Heart right ventricle (tissue), 16 donors: ENCODE measurements at regions not wholly inside any gene's neighbourhood (a gene's known extent, or its start where the extent isn't known, plus 50 kb on each side); places are given as distances from the start of the nearest gene placed in this dataset.

Source experiments
- ATAC-seq, 8 donors: fragments of 200-7000 bp; cut with Tn5 transposase; one replicate each; pipeline ENCODE4 v1.9.1; 2020; ENCODE audit warnings: mild to moderate bottlenecking in 8 of 8, moderate library complexity in 8 of 8, moderate number of reproducible peaks in 1 of 8
- DNase-seq, 2 donors: peaks; one replicate each; pipeline ENCODE4 v3.0.0-alpha.2; 2020
- H3K27ac ChIP-seq, 10 donors: fragments of 200-600 bp; sonication (generic) in 2 of 10; one replicate each; pipeline versions ENCODE4 v1.5.0 to v1.8.0; 2020 to 2022; ENCODE audit warnings: mild to moderate bottlenecking in 3 of 10
- H3K27me3 ChIP-seq, 7 donors: fragments of 200-600 bp; one replicate each; pipeline ENCODE4 v1.8.0; 2021 to 2022; ENCODE audit warnings: mild to moderate bottlenecking in 2 of 7
- H3K36me3 ChIP-seq, 9 donors: fragments of 200-600 bp; sonication (generic) in 1 of 9; one replicate each; pipeline versions ENCODE4 v1.5.0 to v1.8.0; 2020 to 2022; ENCODE audit warnings: mild to moderate bottlenecking in 2 of 9
- H3K4me1 ChIP-seq, 9 donors: fragments of 200-600 bp; sonication (generic) in 1 of 9; one replicate each; pipeline versions ENCODE4 v1.5.0 to v1.8.0; 2020 to 2022; ENCODE audit warnings: mild to moderate bottlenecking in 4 of 9
- H3K4me3 ChIP-seq, 10 donors: fragments of 200-600 bp; sonication (generic) in 2 of 10; one replicate each; pipeline versions ENCODE4 v1.5.0 to v1.8.0; 2020 to 2022; ENCODE audit warnings: mild to moderate bottlenecking in 7 of 10, moderate library complexity in 2 of 10
- H3K9me3 ChIP-seq, 11 donors: fragments of 200-600 bp in 10 of 11; sonication (generic) in 2 of 11; one replicate each; pipeline versions ENCODE4 v1.5.0 to v1.8.0; 2013 to 2022; ENCODE audit warnings: mild to moderate bottlenecking in 2 of 11, control low read depth in 1 of 11, moderate library complexity in 1 of 11
- WGBS, 2 donors: extraction: QIAGEN DNeasy Blood & Tissue Kit; methylation state at CpG; one replicate each; pipeline ENCODE4 v1.1.7; 2013; ENCODE audit warnings: inconsistent platforms in 1 of 2; 5-methylcytosine and 5-hydroxymethylcytosine counted together
- intact Hi-C, 10 donors: fragments of 100-400 bp; cut with DNase I; formaldehyde crosslinking; loops; one replicate each; pipeline versions ENCODE4 v1.11.1 to v1.14.2; 2022
- TF ChIP-seq, protein P1 (sequence below), 9 donors: fragments of 200-600 bp; sonication (generic) in 2 of 9; IDR thresholded peaks; one replicate each; pipeline versions ENCODE4 v1.5.0 to v1.8.0; 2021 to 2022; ENCODE audit warnings: antibody characterized with exemption in 9 of 9, mild to moderate bottlenecking in 5 of 9, moderate library complexity in 1 of 9
- donor health status: Arrhythmogenic right ventricular cardiomyopathy.
- donor health status: ischemic (EF 13 %, LVEDD 7.1; RV severe dilation, severe dysfunction).
- donor health status: healthy with polysubstance abuse.
- donor health status: DM: no; HTN: yes; CAD: no.
- donor health status: DM: no; HTN: no; CAD: no.
- donor health status: ischemic (EF 25% LVEDD 6.9; RV normal size, moderate dysfunction).
- donor health status: ischemic (EF 25% LVEDD 5.7; RV mildly dilated, moderate dysfunction).
- donor health status: healthy.
- donor health status: DM: yes; HTN: yes; CAD: no.
- donor health status: Ischemic cardiomyopathy.
- donor health status: ischemic (EF 35%, LVEDD 5.7; RV mildly dilated, moderate dysfunction).
- donor health status: nonischemic (EF 11% LVEDD 7.7; RV severe dilation, severe dysfunction).
- donor health status: DM: yes; HTN: yes; CAD: no.
- donor health status: PGD.
- donor health status: ischemic (EF 29% LVEDD 5.4; RV normal size, mild dysfunction).
- donor health status: nonischemic (EF 23%, LVEDD 6.1; RV moderate dilation, normal function).

DNA sequence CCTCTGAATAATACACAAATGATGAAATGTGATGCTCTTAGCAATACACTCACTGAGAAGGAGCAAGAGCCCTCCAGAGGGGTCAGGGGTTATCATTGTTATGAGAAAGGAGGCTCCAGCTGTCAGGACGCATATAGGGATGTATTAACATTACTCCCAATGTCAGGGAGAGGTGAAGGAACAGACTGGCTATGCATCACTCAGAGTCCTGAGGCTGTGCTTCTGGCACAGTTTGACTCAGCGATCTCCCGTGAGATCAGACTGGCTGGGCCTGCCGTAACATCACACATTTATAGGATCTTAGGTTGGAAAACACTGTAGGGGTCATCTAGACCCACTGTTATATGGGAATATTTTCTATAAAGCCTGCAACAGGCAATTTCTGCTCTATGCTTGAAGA is 226.5 kb upstream of the GLRA1 start:
- 52 to 66% methylated on average over 4 of the region's 4 CpGs for WGBS, 2 donors
- intact Hi-C loops, result no loop called here
- no peak for ATAC-seq

DNA sequence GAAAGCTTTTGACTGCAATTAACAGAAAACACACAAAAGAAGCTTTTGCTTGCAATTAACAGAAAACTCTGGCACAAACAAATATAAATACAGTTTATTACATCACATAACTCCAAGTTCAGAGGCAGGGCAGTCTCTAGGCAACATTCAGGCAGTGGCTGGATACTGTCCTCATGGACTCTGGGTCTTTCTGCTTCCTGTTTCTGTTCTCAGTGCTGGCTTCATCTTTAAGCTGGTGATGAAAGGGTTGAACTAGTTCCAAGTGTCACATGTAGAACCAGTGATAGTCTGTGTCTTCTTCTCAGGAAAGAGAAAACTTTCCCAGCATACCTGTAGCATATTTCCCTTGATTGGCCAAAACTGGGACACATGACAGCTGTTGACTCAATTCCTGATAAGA is 222.6 kb upstream of the GLRA1 start:
- H3K36me3 ChIP-seq, result no peaks in the 10 kb centered on the region
- no peak overlapping the region for H3K4me3 ChIP-seq
- no peaks in the 10 kb centered on the region for H3K9me3 ChIP-seq
- DNase-seq, result no peak
- intact Hi-C loops, result loop anchor here in 5 of 10 donors (10.0 kb wide), 2 partner anchors 208 to 358 kb away; no protein-coding TSS in a partner anchor
- ATAC-seq, result no peak
- TF ChIP-seq, protein P1, sequence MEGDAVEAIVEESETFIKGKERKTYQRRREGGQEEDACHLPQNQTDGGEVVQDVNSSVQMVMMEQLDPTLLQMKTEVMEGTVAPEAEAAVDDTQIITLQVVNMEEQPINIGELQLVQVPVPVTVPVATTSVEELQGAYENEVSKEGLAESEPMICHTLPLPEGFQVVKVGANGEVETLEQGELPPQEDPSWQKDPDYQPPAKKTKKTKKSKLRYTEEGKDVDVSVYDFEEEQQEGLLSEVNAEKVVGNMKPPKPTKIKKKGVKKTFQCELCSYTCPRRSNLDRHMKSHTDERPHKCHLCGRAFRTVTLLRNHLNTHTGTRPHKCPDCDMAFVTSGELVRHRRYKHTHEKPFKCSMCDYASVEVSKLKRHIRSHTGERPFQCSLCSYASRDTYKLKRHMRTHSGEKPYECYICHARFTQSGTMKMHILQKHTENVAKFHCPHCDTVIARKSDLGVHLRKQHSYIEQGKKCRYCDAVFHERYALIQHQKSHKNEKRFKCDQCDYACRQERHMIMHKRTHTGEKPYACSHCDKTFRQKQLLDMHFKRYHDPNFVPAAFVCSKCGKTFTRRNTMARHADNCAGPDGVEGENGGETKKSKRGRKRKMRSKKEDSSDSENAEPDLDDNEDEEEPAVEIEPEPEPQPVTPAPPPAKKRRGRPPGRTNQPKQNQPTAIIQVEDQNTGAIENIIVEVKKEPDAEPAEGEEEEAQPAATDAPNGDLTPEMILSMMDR (IDR thresholded peaks at IDR 0.05), result no peak
- peaks cover 0 to 4% (median 0%) of the 10 kb centered on the region in 9 donors for H3K4me1 ChIP-seq
- H3K27ac ChIP-seq, result no peak overlapping the region
- no peaks in the 10 kb centered on the region for H3K27me3 ChIP-seq

More for the DNA sequence above, 226.5 kb upstream of the GLRA1 start:
- Histone ChIP-seq H3K4me1 (no peaks in the 10 kb centered on the region), H3K27me3 (no peaks in the 10 kb centered on the region), H3K9me3 (peaks cover 0 to 19% (median 0%) of the 10 kb centered on the region in 11 donors), H3K27ac (no peak overlapping the region), H3K36me3 (no peaks in the 10 kb centered on the region), H3K4me3 (no peak overlapping the region)
- TF ChIP-seq, protein P1 (IDR thresholded peaks at IDR 0.05), result no peak
- no peak for DNase-seq

DNA sequence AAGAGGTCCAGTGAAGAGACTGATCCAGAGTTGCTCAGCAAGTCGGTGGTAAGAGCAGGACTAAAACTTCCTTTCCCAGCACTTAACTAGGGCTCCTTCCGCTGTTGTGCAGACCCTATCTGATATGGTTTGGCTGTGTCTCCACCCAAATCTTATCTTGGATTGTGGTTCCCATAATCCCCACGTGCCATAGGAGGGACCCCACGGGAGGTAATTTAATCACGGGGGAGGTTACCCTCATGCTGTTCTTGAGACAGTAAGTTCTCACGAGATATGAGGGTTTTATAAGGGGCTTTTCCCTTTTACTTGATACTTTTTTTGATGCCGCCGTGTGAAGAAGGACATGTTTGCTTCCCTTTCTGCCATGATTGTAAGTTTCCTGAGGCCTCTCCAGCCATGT is 221.9 kb upstream of the GLRA1 start:
- H3K4me3 ChIP-seq, result no peak overlapping the region
- 60 to 62% methylated on average over 8 of the region's 8 CpGs for WGBS, 2 donors

GRCh38 chr5:152144556-152144955 is 219.9 kb upstream of the GLRA1 start:
- no peak for DNase-seq
- H3K36me3 ChIP-seq, result no peaks in the 10 kb centered on the region
- H3K4me1 ChIP-seq, result peaks cover 0 to 5% (median 0%) of the 10 kb centered on the region in 9 donors
- TF ChIP-seq, protein P1 (IDR thresholded peaks at IDR 0.05), result no peak
- 50 to 65% methylated on average over 2 of the region's 2 CpGs for WGBS, 2 donors
- H3K9me3 ChIP-seq, result no peaks in the 10 kb centered on the region
- H3K27ac ChIP-seq, result no peak overlapping the region
- H3K27me3 ChIP-seq, result peaks cover 0 to under 1% (median 0%) of the 10 kb centered on the region in 7 donors
- no peak for ATAC-seq
- intact Hi-C loops, result loop anchor here in 9 of 10 donors (5.0 to 10.0 kb wide), 4 partner anchors 128 to 360 kb away; no protein-coding TSS in a partner anchor
- no peak overlapping the region for H3K4me3 ChIP-seq

More for the DNA sequence above, 221.9 kb upstream of the GLRA1 start:
- Histone ChIP-seq H3K4me1 (peaks cover 0 to 5% (median 0%) of the 10 kb centered on the region in 9 donors), H3K27me3 (no peaks in the 10 kb centered on the region), H3K36me3 (no peaks in the 10 kb centered on the region), H3K27ac (no peak overlapping the region), H3K9me3 (no peaks in the 10 kb centered on the region)
- no peak for ATAC-seq
- TF ChIP-seq, protein P1 (IDR thresholded peaks at IDR 0.05), result no peak
- intact Hi-C loops, result loop anchor here in 5 of 10 donors (10.0 kb wide), 2 partner anchors 208 to 358 kb away; no protein-coding TSS in a partner anchor
- no peak for DNase-seq
